RPMI8226 (cell line): ENCODE measurements at regions not wholly inside any gene's neighbourhood (a gene's known extent, or its start where the extent isn't known, plus 50 kb on each side); places are given as distances from the start of the nearest gene placed in this dataset.
"Not testable (repeated sequence)": the region's sequence is repeated elsewhere in the genome, so short reads cannot be mapped to it uniquely, and the experiment has no call there.

Experiments used
- DNase-seq: peaks from one replicate; pipeline ENCODE4 v3.0.0-alpha.2; 2015

DNA sequence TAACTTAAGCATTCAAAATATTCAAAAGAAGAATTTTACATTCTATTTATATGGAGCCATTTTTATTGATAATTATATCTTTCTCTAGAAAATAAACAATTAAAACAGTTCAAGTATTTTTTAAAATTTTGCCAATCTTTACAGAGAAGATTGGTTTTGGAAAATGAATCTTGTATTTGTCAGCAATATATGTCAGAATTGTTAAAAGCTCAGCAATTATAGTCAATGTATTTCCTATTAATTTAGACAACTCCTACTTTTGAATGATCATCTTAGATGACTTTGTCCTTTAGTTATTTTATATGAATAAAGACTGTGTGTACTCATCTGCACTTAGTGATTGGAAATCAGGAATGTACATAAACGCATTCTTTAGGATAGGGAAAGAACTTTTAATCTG lies 223.9 kb upstream of the MAD2L1 start:
- DNase-seq = no peak

GRCh38 chr4:120286813-120287212 lies 220.2 kb upstream of the MAD2L1 start:
- no peak for DNase-seq

- DNase-seq = no peak
These were observed 214.9 kb upstream of the MAD2L1 start for GRCh38 chr4:120281581-120281980.

DNA sequence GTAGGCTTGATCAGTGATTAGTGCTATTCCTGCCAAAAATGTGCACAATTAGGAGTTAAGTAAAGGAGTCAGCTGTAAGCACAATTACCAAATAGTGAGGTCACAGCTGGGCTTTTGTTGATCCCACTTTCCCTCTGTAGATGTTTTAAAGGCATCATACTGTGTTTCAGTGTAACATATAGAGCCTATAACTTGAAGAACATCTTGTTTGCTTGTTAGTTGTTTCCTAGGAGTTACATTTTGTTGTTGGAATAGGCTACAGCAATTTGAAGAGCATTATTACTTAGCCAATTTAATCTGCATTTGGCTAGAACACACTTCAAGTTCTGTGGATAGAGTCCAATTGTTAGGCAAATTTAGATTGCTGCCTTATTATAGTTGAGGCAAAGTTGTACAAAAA lies 210.7 kb upstream of the MAD2L1 start:
- no peak for DNase-seq

- DNase-seq = no peak
These were observed 200.0 kb upstream of the MAD2L1 start for GRCh38 chr4:120266602-120267001.

DNA sequence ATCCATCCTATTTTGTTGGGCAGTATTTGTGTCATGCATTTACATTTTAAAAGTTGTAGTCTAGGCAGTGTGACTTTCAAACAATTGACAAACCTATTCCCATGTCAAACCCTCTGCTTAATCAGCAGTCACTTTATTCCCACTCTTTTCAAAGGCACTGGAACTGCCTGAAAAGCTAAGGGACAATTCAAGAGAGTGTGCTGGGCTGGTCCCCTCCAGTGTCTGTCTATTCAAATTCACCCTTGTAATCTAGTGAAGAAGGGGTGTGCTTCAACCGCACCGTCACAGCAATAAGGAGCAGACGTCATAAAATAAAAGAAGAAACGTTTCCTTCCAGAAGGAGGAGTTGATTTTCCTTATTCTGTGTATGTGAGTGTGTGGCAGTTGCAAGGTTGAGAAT lies 197.0 kb upstream of the MAD2L1 start:
- no peak for DNase-seq

GRCh38 chr4:120261117-120261516 lies 194.5 kb upstream of the MAD2L1 start:
- DNase-seq = no peak

DNA sequence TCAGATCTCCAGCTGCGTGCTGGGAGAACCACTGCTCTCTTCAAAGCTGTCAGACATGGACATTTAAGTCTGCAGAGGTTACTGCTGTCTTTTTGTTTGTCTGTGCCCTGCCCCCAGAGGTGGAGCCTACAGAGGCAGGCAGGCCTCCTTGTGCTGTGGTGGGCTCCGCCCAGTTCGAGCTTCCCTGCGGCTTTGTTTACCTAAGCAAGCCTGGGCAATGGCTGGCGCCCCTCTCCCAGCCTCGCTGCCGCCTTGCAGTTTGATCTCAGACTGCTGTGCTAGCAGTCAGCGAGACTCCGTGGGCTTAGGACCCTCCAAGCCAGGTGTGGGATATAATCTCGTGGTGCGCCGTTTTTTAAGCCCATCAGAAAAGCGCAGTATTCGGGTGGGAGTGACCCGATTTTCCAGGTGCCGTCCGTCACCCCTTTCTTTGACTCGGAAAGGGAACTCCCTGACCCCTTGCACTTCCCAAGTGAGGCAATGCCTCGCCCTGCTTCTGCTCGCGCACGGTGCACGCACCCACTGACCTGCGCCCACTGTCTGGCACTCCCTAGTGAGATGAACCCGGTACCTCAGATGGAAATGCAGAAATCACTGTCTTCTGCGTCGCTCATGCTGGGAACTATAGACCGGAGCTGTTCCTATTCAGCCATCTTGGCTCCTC lies 189.6 kb upstream of the MAD2L1 start:
- DNase-seq = peak; percentile 48

DNA sequence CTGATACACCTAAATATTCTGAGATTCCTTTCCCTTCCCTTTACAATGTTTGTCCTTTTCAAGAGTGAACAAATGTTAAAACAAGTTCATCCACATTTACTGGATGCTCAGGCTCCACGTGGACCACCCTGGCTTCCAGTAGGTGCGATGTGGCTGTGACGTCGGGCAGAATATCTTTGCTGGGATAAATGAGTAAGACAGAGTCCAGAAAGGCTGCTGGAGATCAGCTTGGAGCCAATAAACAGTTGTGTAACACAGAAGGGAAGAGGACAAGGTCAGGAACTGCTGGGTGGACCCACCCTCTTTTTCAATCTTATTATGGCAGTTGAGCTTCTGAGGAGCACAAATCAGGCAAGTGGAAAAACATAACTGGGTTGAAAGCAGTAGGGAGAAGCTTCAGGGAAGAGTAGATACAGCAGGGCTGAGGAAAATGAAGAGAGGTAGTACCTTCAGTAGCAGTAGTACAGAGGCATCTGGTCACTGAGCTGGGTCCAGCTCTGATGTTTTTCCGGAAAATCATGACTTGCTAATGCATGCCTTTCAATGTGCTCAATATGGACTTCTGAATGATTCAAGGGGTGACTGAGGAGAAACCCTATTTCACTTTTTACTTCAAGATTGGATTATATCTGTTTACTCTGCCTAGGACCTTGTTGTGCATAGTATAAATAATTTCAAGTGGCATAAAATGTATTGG lies 171.8 kb upstream of the MAD2L1 start:
- no peak for DNase-seq

DNA sequence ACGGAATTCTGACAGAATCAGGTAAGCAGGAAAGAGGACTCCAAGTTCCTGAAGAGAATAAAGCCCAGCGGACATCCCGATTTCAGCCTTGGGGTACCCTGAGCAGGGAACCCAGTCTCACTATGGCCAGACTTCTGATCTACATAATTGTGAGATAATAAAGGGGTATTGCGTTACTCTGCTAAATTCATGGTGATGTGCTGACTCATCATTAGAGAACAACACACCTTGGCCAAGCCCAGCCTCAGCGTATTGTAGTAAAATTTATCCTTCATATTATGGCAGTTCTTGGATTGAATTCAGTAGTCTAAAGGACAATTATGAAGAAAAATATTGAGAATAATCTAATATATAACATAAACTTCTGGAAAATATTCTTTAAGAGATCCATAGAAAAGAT lies 170.2 kb upstream of the MAD2L1 start:
- no peak for DNase-seq

DNA sequence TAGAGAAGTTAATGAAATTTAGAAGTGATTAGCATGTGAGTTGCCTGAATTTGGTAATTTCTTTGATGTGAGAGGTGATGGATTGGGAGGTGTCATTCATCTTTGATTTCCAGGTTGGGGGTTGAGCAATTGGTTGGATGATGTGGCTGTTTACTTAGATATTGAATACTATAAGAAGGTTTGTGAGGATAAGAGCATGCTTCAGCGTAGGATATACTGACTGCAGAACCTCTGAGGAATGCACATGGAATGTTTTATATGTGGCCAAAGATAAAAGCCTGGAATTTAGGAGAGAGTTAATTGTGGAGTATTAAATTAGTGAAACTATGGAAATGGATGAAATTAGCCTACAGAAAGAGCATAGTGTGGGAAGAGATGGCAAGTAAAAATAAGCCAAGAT lies 165.4 kb upstream of the MAD2L1 start:
- no peak for DNase-seq

DNA sequence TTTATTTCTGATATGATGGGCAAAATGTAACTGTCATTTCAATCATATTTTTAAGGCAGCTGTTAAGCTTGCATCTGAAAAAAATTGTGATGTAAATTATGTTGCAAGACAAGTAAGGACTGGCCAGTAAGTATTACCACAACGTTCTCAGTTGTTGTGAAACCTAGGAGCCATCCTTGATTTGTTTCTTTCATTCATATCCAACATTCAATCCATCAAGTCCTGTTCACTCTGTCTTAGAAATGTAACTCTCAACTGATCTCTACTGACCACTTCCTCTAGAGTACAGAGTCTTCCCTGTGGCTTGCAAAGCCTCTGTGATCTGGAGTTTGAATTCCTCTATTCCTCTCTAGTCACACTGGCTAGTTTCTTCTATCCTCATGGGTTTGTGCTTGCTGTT lies 161.4 kb upstream of the MAD2L1 start:
- DNase-seq = no peak

GRCh38 chr4:120227554-120227953 lies 160.9 kb upstream of the MAD2L1 start:
- DNase-seq = no peak

- no peak for DNase-seq
These were observed 158.9 kb upstream of the MAD2L1 start for GRCh38 chr4:120225527-120225926.

GRCh38 chr4:120218981-120219380 lies 152.3 kb upstream of the MAD2L1 start:
- no peak for DNase-seq

DNA sequence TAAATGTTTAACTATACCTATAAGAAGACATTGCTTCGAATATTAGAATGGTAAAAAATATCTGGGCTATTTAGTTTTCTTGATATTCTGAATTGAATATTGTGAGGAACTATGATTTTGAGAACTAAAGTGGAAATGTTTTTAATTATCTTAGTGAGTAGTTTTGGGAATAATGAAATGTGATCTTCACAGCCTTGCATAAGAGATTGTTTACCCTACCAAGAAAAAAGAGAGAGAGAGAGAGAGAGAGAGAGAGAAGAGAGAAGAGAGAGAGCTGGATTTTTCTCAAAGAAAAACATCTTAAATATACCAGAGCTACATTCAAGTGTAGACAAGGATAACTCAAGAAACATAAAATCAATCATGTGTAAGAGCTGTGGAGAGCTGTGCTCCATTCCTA lies 148.7 kb upstream of the MAD2L1 start:
- no peak for DNase-seq

- DNase-seq = no peak
These were observed 144.9 kb upstream of the MAD2L1 start for GRCh38 chr4:120211408-120212015.

GRCh38 chr4:120209706-120210105 lies 143.1 kb upstream of the MAD2L1 start:
- no peak for DNase-seq

- DNase-seq = no peak
These were observed 140.4 kb upstream of the MAD2L1 start for GRCh38 chr4:120207021-120207420.

- DNase-seq = no peak
These were observed 135.6 kb upstream of the MAD2L1 start for GRCh38 chr4:120202222-120202621.

DNA sequence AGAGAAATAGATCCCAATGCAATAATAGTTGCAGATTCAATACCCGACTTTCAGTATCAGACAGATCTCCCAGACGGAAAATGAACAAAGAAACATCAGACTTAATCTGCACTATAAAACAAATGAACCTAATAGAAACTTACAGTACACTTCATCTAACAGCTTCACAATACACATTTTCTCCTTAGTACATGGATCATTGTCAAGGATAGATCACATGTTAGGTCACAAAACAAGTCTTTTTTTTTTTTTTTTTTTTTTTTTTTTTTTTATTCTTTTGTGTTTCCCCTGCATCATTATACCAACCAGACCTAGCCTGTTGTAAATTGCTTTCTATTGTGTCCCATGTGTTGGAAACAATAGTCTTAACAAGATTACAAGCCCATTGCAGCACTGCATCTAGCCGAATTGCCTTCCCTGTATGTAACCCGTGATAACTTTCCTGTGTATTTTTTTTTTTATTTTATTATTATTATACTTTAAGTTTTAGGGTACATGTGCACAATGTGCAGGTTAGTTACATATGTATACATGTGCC lies 134.0 kb upstream of the MAD2L1 start:
- not testable (repeated sequence) for DNase-seq

GRCh38 chr4:120198411-120198810 lies 131.8 kb upstream of the MAD2L1 start:
- DNase-seq = no peak

DNA sequence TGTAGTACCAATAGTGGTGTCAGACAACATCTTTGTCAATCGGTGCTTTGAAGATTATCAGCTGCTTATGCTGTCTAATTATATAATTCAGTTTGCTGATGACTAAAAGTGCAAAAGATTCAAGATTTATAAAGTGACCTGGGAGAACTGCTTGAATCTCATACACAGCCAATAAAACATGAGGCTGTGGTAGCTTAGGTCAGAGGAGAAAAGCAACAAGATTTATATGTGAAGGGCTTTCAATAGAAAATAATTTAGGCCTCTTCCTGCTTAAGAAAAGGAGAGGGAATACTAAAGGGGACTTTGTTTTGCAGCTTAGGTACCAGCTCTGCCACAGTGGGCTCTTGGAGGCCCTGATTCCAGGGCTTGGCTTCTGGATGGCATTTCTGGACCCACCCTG lies 111.0 kb upstream of the MAD2L1 start:
- DNase-seq = no peak

DNA sequence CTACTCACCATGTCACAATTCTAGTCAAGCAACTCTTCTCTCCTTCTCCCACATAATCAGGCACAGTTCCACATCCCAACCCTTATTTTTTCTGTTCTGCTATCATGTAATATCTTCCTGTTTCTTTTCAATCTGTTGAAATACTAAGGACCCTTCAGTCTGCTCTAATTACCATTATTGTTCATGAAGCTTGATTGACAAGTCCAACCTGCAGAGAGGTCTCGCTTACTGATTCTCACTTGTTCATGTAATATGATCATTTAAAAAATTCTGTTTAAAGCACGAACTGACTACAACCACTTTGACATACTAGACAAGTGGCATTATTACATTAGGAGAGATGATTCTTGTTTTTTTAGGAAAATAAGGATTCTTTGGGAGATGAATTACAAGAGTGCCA lies 108.6 kb upstream of the MAD2L1 start:
- DNase-seq = no peak
